Retina (tissue), 1 donor: ENCODE measurements at regions not wholly inside any gene's neighbourhood (a gene's known extent, or its start where the extent isn't known, plus 50 kb on each side); places are given as distances from the start of the nearest gene placed in this dataset.
"Not testable (repeated sequence)": the region's sequence is repeated elsewhere in the genome, so short reads cannot be mapped to it uniquely, and the experiment has no call there.

Experiments
- DNase-seq: peaks from one replicate; pipeline ENCODE4 v3.0.0-alpha.2; 2016

GRCh38 chr4:162838671-162839070, 328.0 kb downstream of the NAF1 start:
- DNase-seq, result no peak

GRCh38 chr4:162837679-162838078, 329.0 kb downstream of the NAF1 start:
- no peak for DNase-seq

GRCh38 chr4:162837241-162837640, 329.4 kb downstream of the NAF1 start:
- no peak for DNase-seq

DNA sequence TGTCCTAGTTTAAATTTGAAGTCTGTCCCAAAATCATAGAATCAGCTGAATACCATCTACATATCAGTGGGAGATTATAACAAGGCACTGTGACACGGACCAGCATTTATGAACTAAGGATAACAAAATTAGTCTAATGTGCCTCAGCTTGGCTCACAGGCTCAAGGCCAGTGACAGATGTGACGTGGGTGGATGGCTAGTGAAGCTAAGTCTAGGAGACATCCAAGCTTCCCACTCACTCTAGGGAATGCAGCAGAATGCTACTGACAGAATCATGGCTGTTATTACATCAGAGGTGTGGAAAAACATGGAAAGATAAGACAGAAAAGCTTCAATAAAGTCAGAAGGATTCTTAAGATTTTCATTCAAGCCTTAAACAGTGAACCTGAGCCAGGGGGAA, 329.9 kb downstream of the NAF1 start:
- DNase-seq, result no peak

DNA sequence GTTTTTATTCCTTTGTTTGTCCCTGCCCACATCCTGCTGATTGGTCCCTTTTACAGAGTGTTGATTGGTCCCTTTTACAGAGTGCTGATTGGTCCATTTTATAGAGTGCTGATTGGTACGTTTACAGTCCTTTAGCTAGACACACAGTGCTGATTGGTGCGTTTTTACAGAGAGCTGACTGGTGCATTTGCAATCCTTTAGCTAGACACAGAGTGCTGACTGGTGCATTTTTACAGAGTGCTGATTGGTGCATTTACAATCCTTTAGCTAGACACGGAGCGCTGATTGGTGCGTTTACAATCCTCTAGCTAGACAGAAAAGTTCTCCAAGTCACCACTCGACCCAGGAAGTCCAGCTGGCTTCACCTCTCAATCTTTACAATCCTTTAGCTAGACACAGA, 330.4 kb downstream of the NAF1 start:
- not testable (repeated sequence) for DNase-seq

- DNase-seq, result no peak
These were observed 335.8 kb downstream of the NAF1 start for GRCh38 chr4:162830899-162831298.

GRCh38 chr4:162817374-162817773, 349.3 kb downstream of the NAF1 start:
- DNase-seq, result not testable (repeated sequence)

- DNase-seq, result no peak
These were observed 362.3 kb downstream of the NAF1 start for GRCh38 chr4:162804351-162804924.

DNA sequence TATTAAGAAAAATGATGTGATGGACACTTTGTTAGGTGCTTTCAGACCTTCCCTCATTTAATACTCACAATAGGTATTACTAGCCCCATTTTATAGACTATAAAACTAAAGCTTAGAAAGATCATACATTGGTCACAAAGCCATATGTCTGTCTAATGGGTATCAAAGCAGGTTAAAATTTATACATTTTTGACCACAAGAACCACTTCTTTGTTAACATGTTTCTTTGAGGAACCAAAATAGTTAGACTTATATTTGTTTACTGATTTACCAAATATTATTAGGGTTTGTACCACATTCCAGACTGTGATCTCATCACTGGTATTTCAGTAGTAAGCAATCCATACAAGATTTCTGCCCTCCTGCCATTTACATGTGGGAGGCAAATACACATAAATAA, 363.3 kb downstream of the NAF1 start:
- DNase-seq, result no peak

GRCh38 chr4:162797108-162797507, 369.6 kb downstream of the NAF1 start:
- no peak for DNase-seq

GRCh38 chr4:162793571-162793970, 373.1 kb downstream of the NAF1 start:
- DNase-seq, result no peak

DNA sequence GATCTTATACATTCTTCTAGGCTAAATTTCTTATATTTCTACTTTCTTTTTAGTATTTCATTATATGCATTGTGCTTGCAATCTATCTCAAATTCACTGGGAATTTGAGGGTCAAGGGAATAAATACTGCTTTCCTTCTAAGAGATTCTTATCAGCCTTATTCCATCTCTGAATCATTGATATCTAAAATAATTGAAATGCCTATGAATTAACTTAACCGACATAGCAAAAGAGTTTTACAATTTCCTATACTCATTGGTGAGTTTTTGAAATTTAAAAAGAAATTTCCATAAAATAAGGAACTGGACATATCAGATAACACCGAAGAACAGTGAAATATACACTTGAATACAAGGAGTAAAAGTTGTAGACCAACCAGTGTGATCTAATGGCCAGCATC, 373.7 kb downstream of the NAF1 start:
- DNase-seq, result no peak

DNA sequence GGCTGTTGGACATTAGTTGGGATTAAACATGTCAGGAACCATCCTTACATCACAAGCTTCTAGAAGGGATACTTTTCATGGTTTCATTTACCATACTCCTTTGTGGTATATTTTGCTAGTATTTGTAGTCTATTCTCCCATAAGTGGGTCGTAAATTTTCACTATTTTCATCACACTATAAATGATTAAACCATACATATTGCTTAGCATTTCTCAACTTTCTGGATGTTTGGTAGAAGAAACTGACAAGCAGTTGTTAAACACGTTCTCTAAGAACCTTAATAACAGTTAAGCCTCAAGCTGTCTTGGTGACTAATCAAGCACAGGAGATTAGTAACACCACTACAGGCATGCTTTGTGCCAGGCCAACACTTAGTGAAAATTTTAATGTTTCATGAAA, 375.5 kb downstream of the NAF1 start:
- no peak for DNase-seq

DNA sequence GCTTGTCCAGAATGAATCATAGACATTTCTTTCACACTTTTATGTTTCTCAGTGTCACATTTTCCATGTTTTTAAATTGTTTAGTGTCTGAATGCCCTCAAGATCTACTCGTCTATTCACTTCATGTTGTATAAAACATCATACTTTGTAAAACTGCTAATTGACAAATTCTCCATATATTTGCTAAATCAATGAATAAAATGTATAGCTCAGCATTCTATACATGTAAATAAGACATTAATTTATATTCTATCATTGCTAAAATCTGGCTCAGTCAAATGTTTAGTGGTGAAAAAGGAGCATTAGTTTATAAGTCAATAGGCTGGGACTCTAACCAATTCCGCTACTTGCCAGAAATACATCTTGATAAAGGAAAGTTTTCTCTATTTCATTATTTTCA, 379.6 kb downstream of the NAF1 start:
- no peak for DNase-seq

DNA sequence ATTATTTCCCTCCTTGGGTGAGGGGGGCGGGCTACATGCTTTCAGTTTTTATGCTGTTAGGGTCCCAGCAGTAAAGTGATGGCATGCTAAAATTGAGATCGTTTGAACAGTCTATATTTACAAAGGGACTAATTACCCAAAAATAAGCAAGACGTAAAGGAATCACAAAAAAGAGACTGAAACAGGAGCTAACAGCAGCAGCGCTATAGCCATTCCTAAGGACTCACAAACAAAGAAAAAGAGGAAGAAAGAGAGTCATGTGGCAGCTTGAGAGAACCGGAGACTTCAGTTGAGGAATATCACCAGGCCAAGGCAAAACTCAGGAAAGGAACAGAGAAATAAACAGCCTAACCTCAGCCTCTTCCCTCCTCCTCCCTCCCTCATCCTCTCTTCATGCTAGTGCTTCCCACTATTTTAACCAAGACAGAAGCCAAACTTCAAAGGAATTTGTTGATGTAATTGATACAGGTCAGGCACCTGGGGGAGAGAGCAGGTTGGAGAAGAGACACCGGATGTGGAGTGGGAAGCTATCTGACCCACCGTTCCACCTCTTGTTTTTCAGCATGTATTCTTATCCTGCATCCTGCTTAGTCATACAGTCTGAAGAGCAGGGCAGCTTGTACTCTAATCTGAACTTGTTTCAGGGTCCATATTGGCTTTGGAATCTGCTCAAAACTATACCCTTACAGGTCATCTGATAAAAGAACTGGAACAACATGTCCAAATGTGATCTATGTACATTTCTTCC, 383.7 kb downstream of the NAF1 start:
- no peak for DNase-seq

DNA sequence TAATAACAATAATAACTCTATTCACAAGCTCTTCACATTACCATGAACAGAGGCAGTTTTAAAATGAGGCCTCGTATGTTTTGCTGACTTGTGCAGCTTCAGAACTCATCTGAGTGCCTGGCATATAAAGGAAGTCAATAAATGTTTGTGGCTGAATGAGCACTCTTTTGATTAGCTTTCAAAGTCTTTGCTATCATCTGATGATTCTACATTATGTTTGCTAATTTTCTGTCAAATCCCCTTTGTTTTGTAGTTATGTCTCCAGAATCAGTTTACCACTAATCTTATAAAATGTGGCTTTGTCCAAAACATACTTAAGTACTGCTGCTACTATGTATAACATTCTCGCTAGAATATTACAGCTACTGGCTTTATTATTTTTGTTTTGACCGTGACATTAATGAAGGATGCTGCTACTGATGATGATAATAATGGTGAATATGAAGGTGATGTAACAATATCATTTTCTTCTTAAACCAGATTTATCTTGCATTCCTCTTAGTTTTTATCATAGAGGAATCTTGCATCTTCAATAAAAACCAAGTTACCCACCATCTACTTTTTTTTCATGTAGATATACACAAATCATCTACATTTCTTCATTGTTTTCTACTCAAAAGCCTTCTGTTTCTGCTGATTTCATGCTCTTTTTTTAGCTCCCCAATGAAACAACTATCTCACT, 384.5 kb downstream of the NAF1 start:
- no peak for DNase-seq

DNA sequence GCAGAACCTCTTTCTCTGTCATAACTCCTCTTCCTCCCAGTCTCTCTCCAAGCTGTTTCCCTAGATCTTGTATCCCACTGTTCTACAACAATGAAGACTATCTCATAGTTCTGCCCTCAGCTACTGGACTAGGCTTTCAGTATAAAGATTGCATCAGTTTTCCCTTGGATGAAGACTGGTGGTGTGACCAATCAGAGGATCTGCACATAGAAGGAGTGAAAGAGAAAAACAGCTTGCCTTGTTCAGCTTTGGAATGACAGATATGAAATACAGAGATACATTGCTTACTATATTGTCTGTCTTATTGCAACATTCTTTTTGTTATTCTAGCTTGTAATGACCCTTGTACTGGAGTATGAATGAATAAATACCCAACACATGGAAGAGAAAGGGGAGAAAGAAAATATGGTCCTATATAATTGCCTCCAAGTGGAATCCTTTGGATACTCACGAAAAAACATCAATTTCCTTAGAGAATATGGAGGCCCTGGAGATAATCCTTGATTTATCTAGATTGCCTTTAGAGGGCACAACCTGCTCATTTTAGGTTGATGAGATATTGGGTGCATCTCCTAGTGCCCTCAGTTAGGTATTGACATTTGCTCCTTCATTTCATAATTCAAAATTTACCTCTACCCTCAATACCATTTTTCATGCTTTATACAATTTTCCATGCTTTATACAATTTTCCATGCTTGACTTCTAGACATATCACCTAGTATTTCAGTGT, 395.8 kb downstream of the NAF1 start:
- DNase-seq, result no peak

- DNase-seq, result no peak
These were observed 399.6 kb downstream of the NAF1 start for GRCh38 chr4:162767083-162767482.

- no peak for DNase-seq
These were observed 404.7 kb downstream of the NAF1 start for GRCh38 chr4:162761965-162762364.

- not testable (repeated sequence) for DNase-seq
These were observed 426.5 kb downstream of the NAF1 start for GRCh38 chr4:162740228-162740627.

DNA sequence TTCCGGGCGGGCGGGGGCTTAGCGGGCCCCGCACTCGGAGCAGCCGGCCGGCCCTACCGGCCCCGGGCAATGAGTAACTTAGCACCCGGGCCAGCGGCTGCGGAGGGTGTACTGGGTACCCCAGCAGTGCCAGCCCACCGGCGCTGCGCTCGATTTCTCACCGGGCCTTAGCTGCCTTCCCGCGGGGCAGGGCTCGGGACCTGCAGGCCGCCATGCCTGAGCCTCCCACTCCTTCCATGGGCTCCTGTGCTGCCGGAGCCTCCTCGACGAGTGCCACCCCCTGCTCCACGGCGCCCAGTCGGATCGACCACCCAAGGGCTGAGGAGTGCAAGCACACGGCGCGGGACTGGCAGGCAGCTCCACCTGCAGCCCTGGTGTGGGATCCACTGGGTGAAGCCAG, 427.1 kb downstream of the NAF1 start:
- DNase-seq, result not testable (repeated sequence)

- DNase-seq, result no peak
These were observed 433.8 kb downstream of the NAF1 start for GRCh38 chr4:162732876-162733275.

DNA sequence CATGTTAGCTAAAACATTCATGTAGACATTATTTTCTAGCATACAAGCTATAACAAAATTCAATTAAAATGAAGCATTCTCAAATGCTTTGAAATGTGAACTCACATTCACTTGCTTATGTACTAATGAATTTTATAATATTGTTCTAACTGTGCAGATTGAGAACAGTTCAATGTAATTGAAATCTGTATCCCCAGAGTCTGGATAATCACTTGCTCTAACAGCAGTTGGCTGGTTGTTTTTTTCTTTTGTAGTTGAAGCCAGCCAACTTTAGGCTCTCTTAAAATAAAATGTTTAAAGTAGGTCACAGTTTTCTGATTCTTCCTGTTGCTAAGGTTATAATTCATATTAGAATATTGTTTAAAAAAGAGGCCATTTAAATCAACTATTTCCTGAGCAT, 438.9 kb downstream of the NAF1 start:
- DNase-seq, result no peak

- no peak for DNase-seq
These were observed 439.5 kb downstream of the NAF1 start for GRCh38 chr4:162727232-162727631.
